ENCODE measurements at regions not wholly inside any gene's neighbourhood (a gene's known extent, or its start where the extent isn't known, plus 50 kb on each side); places are given as distances from the start of the nearest gene placed in this dataset.

DNA sequence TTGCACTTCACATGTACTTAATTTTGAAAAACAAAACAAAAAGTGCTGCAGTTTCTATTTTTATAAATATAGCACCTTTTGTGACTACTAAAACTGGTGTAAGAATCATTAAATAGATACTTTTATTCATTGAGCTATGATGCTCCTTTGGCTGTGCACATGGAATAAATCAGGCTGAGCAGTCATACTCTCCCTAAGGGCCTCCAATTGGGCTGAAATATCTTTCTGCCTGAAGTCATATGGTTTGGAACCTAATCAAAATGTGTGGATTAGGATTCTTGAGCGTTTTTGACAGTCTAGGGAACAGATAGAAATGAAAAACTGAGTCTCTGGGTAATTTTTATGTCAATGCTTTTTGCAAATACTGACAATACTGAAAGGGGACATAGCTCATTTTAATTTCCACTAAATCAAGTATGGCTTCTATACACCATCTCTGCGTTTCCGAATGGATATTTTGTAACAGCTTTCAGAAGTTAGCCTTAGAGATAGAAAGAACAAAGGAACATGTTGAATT is 392.2 kb upstream of the ROBO1 start:
- TF ChIP-seq, protein P1, sequence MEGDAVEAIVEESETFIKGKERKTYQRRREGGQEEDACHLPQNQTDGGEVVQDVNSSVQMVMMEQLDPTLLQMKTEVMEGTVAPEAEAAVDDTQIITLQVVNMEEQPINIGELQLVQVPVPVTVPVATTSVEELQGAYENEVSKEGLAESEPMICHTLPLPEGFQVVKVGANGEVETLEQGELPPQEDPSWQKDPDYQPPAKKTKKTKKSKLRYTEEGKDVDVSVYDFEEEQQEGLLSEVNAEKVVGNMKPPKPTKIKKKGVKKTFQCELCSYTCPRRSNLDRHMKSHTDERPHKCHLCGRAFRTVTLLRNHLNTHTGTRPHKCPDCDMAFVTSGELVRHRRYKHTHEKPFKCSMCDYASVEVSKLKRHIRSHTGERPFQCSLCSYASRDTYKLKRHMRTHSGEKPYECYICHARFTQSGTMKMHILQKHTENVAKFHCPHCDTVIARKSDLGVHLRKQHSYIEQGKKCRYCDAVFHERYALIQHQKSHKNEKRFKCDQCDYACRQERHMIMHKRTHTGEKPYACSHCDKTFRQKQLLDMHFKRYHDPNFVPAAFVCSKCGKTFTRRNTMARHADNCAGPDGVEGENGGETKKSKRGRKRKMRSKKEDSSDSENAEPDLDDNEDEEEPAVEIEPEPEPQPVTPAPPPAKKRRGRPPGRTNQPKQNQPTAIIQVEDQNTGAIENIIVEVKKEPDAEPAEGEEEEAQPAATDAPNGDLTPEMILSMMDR (IDR thresholded peaks at IDR 0.05; ENCODE audit: control insufficient read depth, insufficient read depth, low read depth, low read length, missing control alignments): no peak
- no peak overlapping the region for H3K4me3 ChIP-seq (ENCODE audit: control insufficient read depth, low read depth, low read length)
- no peak for DNase-seq (ENCODE audit: low read depth)

DNA sequence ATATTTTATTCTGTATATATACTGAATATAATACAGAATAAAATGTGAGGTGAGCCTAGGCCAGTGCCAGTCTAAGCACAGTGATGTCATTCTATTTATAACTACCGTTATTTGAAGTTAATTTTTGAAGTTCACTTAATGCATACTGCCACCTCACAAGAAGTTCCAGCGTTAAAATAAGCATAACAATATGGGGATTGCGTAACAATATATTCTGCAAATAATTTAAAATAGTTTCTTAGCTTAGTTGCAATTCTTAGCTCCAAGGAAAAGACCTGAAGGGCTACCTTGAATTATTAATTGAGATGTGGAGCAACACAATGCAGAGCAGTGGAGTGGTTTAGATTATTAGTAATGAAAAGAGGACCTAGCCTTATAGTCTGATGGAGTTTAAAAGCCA is 390.5 kb upstream of the ROBO1 start:
- no peak for DNase-seq (ENCODE audit: low read depth)
- TF ChIP-seq, protein P1 (IDR thresholded peaks at IDR 0.05; ENCODE audit: control insufficient read depth, insufficient read depth, low read depth, low read length, missing control alignments): no peak
- H3K4me3 ChIP-seq (ENCODE audit: control insufficient read depth, low read depth, low read length): no peak overlapping the region

DNA sequence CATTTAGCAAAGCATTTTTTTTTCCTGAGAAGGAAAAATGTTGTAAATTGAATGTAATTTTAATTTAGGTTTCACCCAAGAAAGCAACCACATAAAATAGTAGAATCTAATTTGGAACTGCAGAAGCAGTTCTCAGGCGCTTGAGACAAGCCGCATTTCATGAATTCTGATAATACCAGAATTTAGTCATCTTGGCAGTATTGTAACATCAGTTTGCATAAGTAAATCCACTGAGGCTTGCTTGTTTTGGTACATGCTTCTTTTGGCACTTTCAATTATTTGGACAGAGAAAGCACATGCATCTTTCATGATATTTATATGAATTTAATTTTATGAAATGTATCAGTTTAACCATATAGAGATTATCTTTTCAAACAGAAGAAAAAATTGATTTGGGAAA is 389.7 kb upstream of the ROBO1 start:
- TF ChIP-seq, protein P1 (IDR thresholded peaks at IDR 0.05; ENCODE audit: control insufficient read depth, insufficient read depth, low read depth, low read length, missing control alignments): no peak
- H3K4me3 ChIP-seq (ENCODE audit: control insufficient read depth, low read depth, low read length): no peak overlapping the region
- no peak for DNase-seq (ENCODE audit: low read depth)

DNA sequence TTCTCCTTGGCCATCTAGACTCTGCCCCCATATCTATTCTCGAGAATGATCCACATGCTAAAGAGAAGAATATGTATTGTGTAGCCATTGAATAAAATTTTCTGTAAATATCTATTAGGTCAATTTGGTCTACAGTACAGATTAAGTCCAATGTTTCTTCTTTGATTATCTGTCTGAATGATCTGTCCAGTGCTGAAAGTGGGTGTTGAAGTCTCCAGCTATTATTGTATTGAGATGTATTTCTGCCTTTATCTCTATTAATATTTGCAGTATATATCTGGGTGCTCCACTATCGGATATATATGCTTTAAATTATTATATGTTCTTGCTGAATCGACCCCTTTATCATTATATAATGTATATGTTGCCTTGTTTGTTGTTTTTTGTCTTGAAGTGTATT is 384.9 kb upstream of the ROBO1 start:
- DNase-seq (ENCODE audit: low read depth): no peak
- no peak overlapping the region for H3K4me3 ChIP-seq (ENCODE audit: control insufficient read depth, low read depth, low read length)
- TF ChIP-seq, protein P1 (IDR thresholded peaks at IDR 0.05; ENCODE audit: control insufficient read depth, insufficient read depth, low read depth, low read length, missing control alignments): no peak

DNA sequence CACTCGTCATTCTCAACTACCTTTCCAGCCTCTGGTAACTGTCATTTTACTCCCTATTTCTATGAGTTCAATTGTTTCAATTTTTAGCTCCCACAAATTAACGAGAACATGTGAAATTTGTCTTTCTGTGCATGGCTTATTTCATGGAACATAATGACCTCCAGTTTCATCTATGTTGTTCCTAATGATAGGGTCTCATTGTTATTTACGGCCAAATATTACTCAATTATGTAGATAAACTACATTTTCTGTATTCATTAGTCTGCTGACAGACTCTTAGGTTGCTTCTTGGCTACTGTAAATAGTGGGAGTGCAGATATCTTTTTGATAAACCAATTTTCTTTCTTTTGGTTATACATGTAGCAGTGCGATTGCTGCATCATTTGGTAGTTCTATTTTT is 374.9 kb upstream of the ROBO1 start:
- TF ChIP-seq, protein P1 (IDR thresholded peaks at IDR 0.05; ENCODE audit: control insufficient read depth, insufficient read depth, low read depth, low read length, missing control alignments): no peak
- DNase-seq (ENCODE audit: low read depth): no peak
- H3K4me3 ChIP-seq (ENCODE audit: control insufficient read depth, low read depth, low read length): no peak overlapping the region

DNA sequence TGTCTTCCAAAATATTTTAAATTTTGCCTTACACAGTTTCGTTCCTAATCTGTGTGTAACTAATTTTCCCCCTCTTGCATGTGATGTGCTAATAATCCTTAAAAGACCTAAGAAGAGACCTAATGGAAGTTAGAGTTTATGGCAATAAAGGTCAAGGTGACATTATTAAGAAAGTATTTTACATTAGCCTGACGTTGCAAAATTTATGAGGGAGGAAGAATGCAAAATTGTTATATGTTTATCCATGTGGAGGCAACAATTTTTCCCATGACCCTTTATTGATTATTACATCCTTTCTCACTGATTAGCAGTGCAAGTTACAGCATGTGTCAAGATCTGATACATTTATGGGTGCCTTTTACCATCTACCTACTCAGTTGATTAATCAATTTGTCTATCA is 373.8 kb upstream of the ROBO1 start:
- DNase-seq (ENCODE audit: low read depth): no peak
- TF ChIP-seq, protein P1 (IDR thresholded peaks at IDR 0.05; ENCODE audit: control insufficient read depth, insufficient read depth, low read depth, low read length, missing control alignments): no peak
- no peak overlapping the region for H3K4me3 ChIP-seq (ENCODE audit: control insufficient read depth, low read depth, low read length)

DNA sequence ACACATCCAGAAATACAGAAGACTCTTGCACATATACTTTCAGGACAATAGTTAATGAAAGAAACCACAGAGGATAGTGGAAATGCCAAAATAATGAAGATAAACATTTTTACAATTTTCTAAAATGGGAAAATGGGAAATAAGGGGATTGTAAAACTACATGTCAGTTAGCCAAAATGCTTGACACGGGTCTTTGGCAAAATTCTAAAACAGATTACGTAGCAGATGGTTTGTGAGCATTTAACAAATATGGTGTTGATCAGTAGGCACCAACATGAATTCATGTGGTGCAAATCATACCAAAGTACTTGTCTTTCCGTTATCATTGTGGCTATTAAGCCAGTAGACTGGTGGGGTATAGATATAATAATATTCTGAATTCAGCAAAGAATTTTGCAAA is 348.5 kb upstream of the ROBO1 start:
- no peak overlapping the region for H3K4me3 ChIP-seq (ENCODE audit: control insufficient read depth, low read depth, low read length)
- TF ChIP-seq, protein P1 (IDR thresholded peaks at IDR 0.05; ENCODE audit: control insufficient read depth, insufficient read depth, low read depth, low read length, missing control alignments): no peak
- no peak for DNase-seq (ENCODE audit: low read depth)
